Body of pancreas (tissue), 4 donors: ENCODE measurements at regions not wholly inside any gene's neighbourhood (a gene's known extent, or its start where the extent isn't known, plus 50 kb on each side); places are given as distances from the start of the nearest gene placed in this dataset.

Experiments
- ATAC-seq: fragments of 150-250 bp; one replicate; pipeline ENCODE4 v1.9.1; 2016
- DNase-seq, 4 donors: peaks; one replicate each; pipeline ENCODE4 v3.0.0-alpha.2; 2019
- H3K27ac ChIP-seq, 4 donors: fragments of 200-600 bp; sonication (generic); 1 replicate in 3 of 4; 2 replicates in 1 of 4; pipeline versions ENCODE4 v1.5.1 to v1.6.1; 2016 to 2019; ENCODE audit warnings: mild to moderate bottlenecking in 1 of 4, mixed read lengths in 1 of 4, moderate library complexity in 1 of 4
- H3K27me3 ChIP-seq, 2 donors: fragments of 200-600 bp; sonication (generic); one replicate each; pipeline ENCODE4 v1.6.0; 2016; ENCODE audit warnings: mild to moderate bottlenecking in 1 of 2
- H3K36me3 ChIP-seq, 2 donors: fragments of 200-600 bp; sonication (generic); replicated peaks in 1 of 2; 2 replicates each; pipeline ENCODE4 v1.5.1; 2016; ENCODE audit warnings: low read depth in 2 of 2; ENCODE audit not compliant: insufficient read depth in 1 of 2
- H3K4me1 ChIP-seq: fragments of 200-600 bp; sonication (generic); one replicate; pipeline ENCODE4 v1.6.0; 2016
- H3K4me3 ChIP-seq, 2 donors: fragments of 200-600 bp; sonication (generic); 1 replicate in 1 of 2; 2 replicates in 1 of 2; pipeline ENCODE4 v1.5.1; 2016 to 2019
- H3K9me3 ChIP-seq, 3 donors: fragments of 200-600 bp; sonication (generic); 1 replicate in 2 of 3; 2 replicates in 1 of 3; pipeline ENCODE4 v1.5.1; 2016
- POLR2A ChIP-seq, 3 donors: fragments of 450-650 bp; IDR thresholded peaks; one replicate each; pipeline ENCODE4 v1.6.1; 2016; ENCODE audit warnings: antibody characterized with exemption in 3 of 3, mild to moderate bottlenecking in 2 of 3
- WGBS, 2 donors: methylation state at CpG; one replicate each; pipeline ENCODE4 v1.1.5; 2017; 5-methylcytosine and 5-hydroxymethylcytosine counted together
- intact Hi-C: fragments of 100-400 bp; cut with DNase I; formaldehyde crosslinking; loops from one replicate; pipeline ENCODE4 v1.15.1; 2023
- TF ChIP-seq, protein P1 (sequence below), 7 experiments: fragments of 450-650 bp in 4 of 7; fragments of 200-600 bp in 3 of 7; sonication (generic) in 3 of 7; IDR thresholded peaks; one replicate each; pipeline ENCODE4 v1.5.1; 2016 to 2019; ENCODE audit warnings: antibody characterized with exemption in 7 of 7

- ATAC-seq (no peak), DNase-seq (no peak)
- Histone ChIP-seq H3K9me3 (no peaks in the 10 kb centered on the region), H3K4me1 (no peaks in the 10 kb centered on the region), H3K27me3 (peaks cover 0 to 3% of the 10 kb centered on the region in 2 donors), H3K36me3 (no peaks in the 10 kb centered on the region), H3K4me3 (no peak overlapping the region), H3K27ac (no peak overlapping the region)
- intact Hi-C loops, result no loop called here
- WGBS, 2 donors, result 84% methylated on average over 7 of the region's 7 CpGs
- no peak for TF ChIP-seq POLR2A (IDR thresholded peaks at IDR 0.05)
- TF ChIP-seq, protein P1, sequence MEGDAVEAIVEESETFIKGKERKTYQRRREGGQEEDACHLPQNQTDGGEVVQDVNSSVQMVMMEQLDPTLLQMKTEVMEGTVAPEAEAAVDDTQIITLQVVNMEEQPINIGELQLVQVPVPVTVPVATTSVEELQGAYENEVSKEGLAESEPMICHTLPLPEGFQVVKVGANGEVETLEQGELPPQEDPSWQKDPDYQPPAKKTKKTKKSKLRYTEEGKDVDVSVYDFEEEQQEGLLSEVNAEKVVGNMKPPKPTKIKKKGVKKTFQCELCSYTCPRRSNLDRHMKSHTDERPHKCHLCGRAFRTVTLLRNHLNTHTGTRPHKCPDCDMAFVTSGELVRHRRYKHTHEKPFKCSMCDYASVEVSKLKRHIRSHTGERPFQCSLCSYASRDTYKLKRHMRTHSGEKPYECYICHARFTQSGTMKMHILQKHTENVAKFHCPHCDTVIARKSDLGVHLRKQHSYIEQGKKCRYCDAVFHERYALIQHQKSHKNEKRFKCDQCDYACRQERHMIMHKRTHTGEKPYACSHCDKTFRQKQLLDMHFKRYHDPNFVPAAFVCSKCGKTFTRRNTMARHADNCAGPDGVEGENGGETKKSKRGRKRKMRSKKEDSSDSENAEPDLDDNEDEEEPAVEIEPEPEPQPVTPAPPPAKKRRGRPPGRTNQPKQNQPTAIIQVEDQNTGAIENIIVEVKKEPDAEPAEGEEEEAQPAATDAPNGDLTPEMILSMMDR (IDR thresholded peaks at IDR 0.05), result no peak
Observed at GRCh38 chr1:30102605-30103004, 620.8 kb downstream of the MATN1 start.

DNA sequence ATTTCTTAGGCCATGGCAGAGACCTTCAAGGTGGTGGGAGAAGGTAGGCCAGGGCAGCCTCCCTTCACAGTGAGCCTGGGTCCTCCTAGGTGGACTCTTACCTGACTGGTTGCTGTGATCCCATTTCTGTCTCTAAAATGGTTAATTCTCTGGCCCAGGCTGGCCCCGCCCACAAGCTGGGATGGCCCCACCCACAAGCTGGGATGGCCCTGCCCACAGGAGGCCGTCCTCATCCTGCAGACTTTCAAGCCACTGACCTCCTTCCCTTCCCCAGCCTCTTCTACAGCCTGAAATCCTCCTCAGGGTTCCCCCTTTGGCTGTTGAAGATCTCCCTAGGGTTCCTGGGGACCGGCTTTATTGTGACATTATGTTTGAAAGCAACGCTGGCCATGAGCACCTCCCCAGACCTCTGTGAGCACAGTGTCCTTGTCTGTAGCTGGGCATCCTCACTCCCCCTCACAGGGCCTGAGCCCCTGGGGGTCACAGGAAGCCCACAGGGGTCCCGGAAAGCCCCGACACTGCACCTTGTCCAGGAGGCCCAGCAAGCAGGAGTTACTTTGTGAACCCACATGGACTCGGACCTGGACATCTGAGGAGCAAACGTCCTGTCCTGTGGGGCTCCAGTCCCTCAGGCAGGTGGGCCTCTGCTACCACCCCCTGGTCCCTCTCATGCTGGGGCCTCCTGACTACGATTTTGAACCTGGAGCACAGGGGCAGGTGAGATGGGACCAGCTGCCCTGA, 621.7 kb downstream of the MATN1 start:
- no peaks in the 10 kb centered on the region for H3K4me1 ChIP-seq
- no peak for DNase-seq
- no peak for ATAC-seq
- H3K4me3 ChIP-seq, result no peak overlapping the region
- no peaks in the 10 kb centered on the region for H3K27me3 ChIP-seq
- H3K36me3 ChIP-seq, result no peaks in the 10 kb centered on the region
- WGBS, 2 donors, result 31 to 35% methylated on average over 4 to 9 of the region's 9 CpGs
- intact Hi-C loops, result no loop called here
- TF ChIP-seq, protein P1 (IDR thresholded peaks at IDR 0.05), result no peak
- no peak for TF ChIP-seq POLR2A (IDR thresholded peaks at IDR 0.05)
- no peak overlapping the region for H3K27ac ChIP-seq
- no peaks in the 10 kb centered on the region for H3K9me3 ChIP-seq

- TF ChIP-seq POLR2A (IDR thresholded peaks at IDR 0.05), result no peak
- TF ChIP-seq, protein P1 (IDR thresholded peaks at IDR 0.05), result no peak
- Histone ChIP-seq H3K4me3 (no peak overlapping the region), H3K27ac (no peak overlapping the region), H3K36me3 (no peaks in the 10 kb centered on the region), H3K9me3 (no peaks in the 10 kb centered on the region), H3K4me1 (no peaks in the 10 kb centered on the region), H3K27me3 (no peaks in the 10 kb centered on the region)
- 43 to 53% methylated on average over 7 to 8 of the region's 8 CpGs for WGBS, 2 donors
- intact Hi-C loops, result no loop called here
- no peak for ATAC-seq
- no peak for DNase-seq
Observed at GRCh38 chr1:30101016-30101415, 622.4 kb downstream of the MATN1 start.

GRCh38 chr1:30100524-30100862, 622.9 kb downstream of the MATN1 start:
- H3K9me3 ChIP-seq, result no peaks in the 10 kb centered on the region
- H3K4me3 ChIP-seq, result no peak overlapping the region
- ATAC-seq (no peak), DNase-seq (no peak)
- no peaks in the 10 kb centered on the region for H3K4me1 ChIP-seq
- H3K27ac ChIP-seq, result no peak overlapping the region
- H3K27me3 ChIP-seq, result no peaks in the 10 kb centered on the region
- TF ChIP-seq POLR2A (IDR thresholded peaks at IDR 0.05), result no peak
- TF ChIP-seq, protein P1 (IDR thresholded peaks at IDR 0.05), result no peak
- no peaks in the 10 kb centered on the region for H3K36me3 ChIP-seq
- intact Hi-C loops, result no loop called here
- WGBS, 2 donors, result 17 to 32% methylated on average over 1 to 4 of the region's 4 CpGs
